ENCODE measurements at regions not wholly inside any gene's neighbourhood (a gene's known extent, or its start where the extent isn't known, plus 50 kb on each side); places are given as distances from the start of the nearest gene placed in this dataset.
"Not testable (repeated sequence)": the region's sequence is repeated elsewhere in the genome, so short reads cannot be mapped to it uniquely, and the experiment has no call there.

- DNase-seq: no peak
Observed at GRCh38 chr3:161690299-161690620, 193.7 kb downstream of the OTOL1 start.

- DNase-seq: no peak
Observed at GRCh38 chr3:161691677-161692076, 195.1 kb downstream of the OTOL1 start.

- no peak for DNase-seq
Observed at GRCh38 chr3:161694682-161695564, 198.3 kb downstream of the OTOL1 start.

- no peak for DNase-seq
Observed at GRCh38 chr3:161695811-161696210, 199.2 kb downstream of the OTOL1 start.

GRCh38 chr3:161700998-161701397 is 204.4 kb downstream of the OTOL1 start:
- no peak for DNase-seq

- DNase-seq: not testable (repeated sequence)
Observed at GRCh38 chr3:161707253-161707652, 210.6 kb downstream of the OTOL1 start.

- no peak for DNase-seq
Observed at GRCh38 chr3:161713731-161714130, 217.1 kb downstream of the OTOL1 start.

- no peak for DNase-seq
Observed at GRCh38 chr3:161731968-161732367, 235.4 kb downstream of the OTOL1 start.

- no peak for DNase-seq
Observed at GRCh38 chr3:161737171-161737570, 240.6 kb downstream of the OTOL1 start.

GRCh38 chr3:161740421-161740820 is 243.8 kb downstream of the OTOL1 start:
- DNase-seq: no peak

GRCh38 chr3:161744366-161744765 is 247.8 kb downstream of the OTOL1 start:
- no peak for DNase-seq

GRCh38 chr3:161745741-161746140 is 249.1 kb downstream of the OTOL1 start:
- DNase-seq: no peak

GRCh38 chr3:161748049-161748448 is 251.4 kb downstream of the OTOL1 start:
- DNase-seq: no peak

- no peak for DNase-seq
Observed at GRCh38 chr3:161754420-161755053, 257.9 kb downstream of the OTOL1 start.

- DNase-seq: no peak
Observed at GRCh38 chr3:161759444-161759843, 262.8 kb downstream of the OTOL1 start.

- DNase-seq: no peak
Observed at GRCh38 chr3:161766331-161766730, 269.7 kb downstream of the OTOL1 start.

GRCh38 chr3:161770484-161771386 is 274.1 kb downstream of the OTOL1 start:
- no peak for DNase-seq

GRCh38 chr3:161781381-161781780 is 284.8 kb downstream of the OTOL1 start:
- DNase-seq: no peak

- no peak for DNase-seq
Observed at GRCh38 chr3:161793194-161793930, 296.8 kb downstream of the OTOL1 start.

GRCh38 chr3:161794551-161794950 is 297.9 kb downstream of the OTOL1 start:
- DNase-seq: no peak

- DNase-seq: no peak
Observed at GRCh38 chr3:161796312-161796711, 299.7 kb downstream of the OTOL1 start.

All from nucleus accumbens (tissue), 56 donors.